Stomach smooth muscle (tissue), 2 donors: ENCODE measurements at regions not wholly inside any gene's neighbourhood (a gene's known extent, or its start where the extent isn't known, plus 50 kb on each side); places are given as distances from the start of the nearest gene placed in this dataset.

Experiments used
- H3K27ac ChIP-seq: one replicate; pipeline ENCODE4 v1.7.0; 2013; ENCODE audit warnings: mild to moderate bottlenecking, low read length, inconsistent platforms
- H3K27me3 ChIP-seq, 2 donors: one replicate each; pipeline ENCODE4 v1.7.0; 2013; ENCODE audit warnings: low read length in 2 of 2; ENCODE audit not compliant: insufficient read depth in 2 of 2, control insufficient read depth in 1 of 2
- H3K36me3 ChIP-seq, 2 donors: one replicate each; pipeline ENCODE4 v1.7.0; 2013; ENCODE audit warnings: low read length in 2 of 2; ENCODE audit not compliant: control insufficient read depth in 2 of 2, insufficient read depth in 2 of 2
- H3K4me1 ChIP-seq: one replicate; pipeline ENCODE4 v1.7.0; 2013; ENCODE audit warnings: low read length; ENCODE audit not compliant: control insufficient read depth, insufficient read depth
- H3K4me3 ChIP-seq, 2 donors: one replicate each; pipeline ENCODE4 v1.7.0; 2013; ENCODE audit warnings: low read length in 2 of 2
- H3K9ac ChIP-seq, 2 donors: one replicate each; pipeline ENCODE4 v1.7.0; 2013; ENCODE audit warnings: low read length in 2 of 2, mild to moderate bottlenecking in 1 of 2
- H3K9me3 ChIP-seq, 2 donors: one replicate each; pipeline ENCODE4 v1.7.0; 2013; ENCODE audit warnings: low read length in 2 of 2; ENCODE audit not compliant: control insufficient read depth in 2 of 2
- donor health status: healthy.
- donor health status: Pancreatic carcinoma.

GRCh38 chr5:8765886-8766285, 780.0 kb downstream of the SEMA5A start:
- no peak overlapping the region for H3K9ac ChIP-seq
- no peak overlapping the region for H3K27ac ChIP-seq

DNA sequence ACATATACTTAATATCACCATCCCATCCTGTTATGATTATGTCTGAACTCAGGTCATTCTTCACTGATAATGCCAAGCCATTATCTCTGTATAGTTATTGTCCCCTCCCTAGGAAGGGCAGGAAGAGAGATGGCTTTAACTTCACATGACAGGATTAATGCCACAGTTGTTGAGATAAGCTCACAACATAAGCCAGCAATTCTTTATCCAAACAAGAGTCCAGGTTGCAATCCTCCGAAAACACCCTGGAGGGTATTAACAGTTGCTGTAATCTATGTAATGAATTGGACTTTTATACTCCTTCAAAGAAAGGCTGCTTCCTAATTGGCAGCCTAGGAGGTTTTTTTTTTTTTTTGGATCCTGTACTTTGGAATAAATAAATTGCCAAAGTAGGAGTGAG, 779.4 kb downstream of the SEMA5A start:
- no peaks in the 10 kb centered on the region for H3K4me1 ChIP-seq
- no peak overlapping the region for H3K4me3 ChIP-seq
- no peaks in the 10 kb centered on the region for H3K27me3 ChIP-seq
- H3K36me3 ChIP-seq = no peaks in the 10 kb centered on the region
- no peak overlapping the region for H3K27ac ChIP-seq
- no peaks in the 10 kb centered on the region for H3K9me3 ChIP-seq
- no peak overlapping the region for H3K9ac ChIP-seq

More at GRCh38 chr5:8765886-8766285, 780.0 kb downstream of the SEMA5A start:
- H3K27me3 ChIP-seq = no peaks in the 10 kb centered on the region
- H3K9me3 ChIP-seq = no peaks in the 10 kb centered on the region
- H3K36me3 ChIP-seq = no peaks in the 10 kb centered on the region
- no peak overlapping the region for H3K4me3 ChIP-seq
- H3K4me1 ChIP-seq = no peaks in the 10 kb centered on the region

DNA sequence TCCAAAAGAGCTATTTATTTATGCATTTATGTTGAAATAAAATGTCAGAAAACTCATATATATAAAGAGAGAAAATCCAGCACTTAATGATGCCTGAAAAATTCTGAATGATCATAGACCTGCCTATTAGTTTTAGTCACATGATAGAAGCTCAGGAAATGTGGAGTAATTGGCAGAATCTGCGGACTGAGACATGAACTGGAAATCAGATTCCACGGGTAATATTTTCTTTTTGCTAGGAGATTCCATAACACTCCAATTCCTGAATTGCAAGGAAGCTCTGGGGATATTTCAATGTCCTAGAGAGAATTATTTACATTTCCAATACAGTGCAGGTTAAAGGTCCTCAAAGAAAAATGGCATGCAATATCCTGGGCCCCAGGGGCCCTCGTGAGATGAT, 778.8 kb downstream of the SEMA5A start:
- H3K4me1 ChIP-seq = no peaks in the 10 kb centered on the region
- no peaks in the 10 kb centered on the region for H3K27me3 ChIP-seq
- no peak overlapping the region for H3K27ac ChIP-seq
- H3K4me3 ChIP-seq = no peak overlapping the region
- no peak overlapping the region for H3K9ac ChIP-seq
- H3K36me3 ChIP-seq = no peaks in the 10 kb centered on the region
- no peaks in the 10 kb centered on the region for H3K9me3 ChIP-seq

- no peak overlapping the region for H3K27ac ChIP-seq
- H3K36me3 ChIP-seq = no peaks in the 10 kb centered on the region
Observed at GRCh38 chr5:8767746-8768145, 778.1 kb downstream of the SEMA5A start.

GRCh38 chr5:8769631-8770030, 776.2 kb downstream of the SEMA5A start:
- no peak overlapping the region for H3K9ac ChIP-seq
- no peak overlapping the region for H3K4me3 ChIP-seq
- no peaks in the 10 kb centered on the region for H3K36me3 ChIP-seq
- H3K27me3 ChIP-seq = no peaks in the 10 kb centered on the region
- no peaks in the 10 kb centered on the region for H3K4me1 ChIP-seq
- no peaks in the 10 kb centered on the region for H3K9me3 ChIP-seq
- H3K27ac ChIP-seq = no peak overlapping the region

More at GRCh38 chr5:8767746-8768145, 778.1 kb downstream of the SEMA5A start:
- Histone ChIP-seq H3K9me3 (no peaks in the 10 kb centered on the region), H3K4me3 (no peak overlapping the region), H3K4me1 (no peaks in the 10 kb centered on the region), H3K9ac (no peak overlapping the region), H3K27me3 (no peaks in the 10 kb centered on the region)

DNA sequence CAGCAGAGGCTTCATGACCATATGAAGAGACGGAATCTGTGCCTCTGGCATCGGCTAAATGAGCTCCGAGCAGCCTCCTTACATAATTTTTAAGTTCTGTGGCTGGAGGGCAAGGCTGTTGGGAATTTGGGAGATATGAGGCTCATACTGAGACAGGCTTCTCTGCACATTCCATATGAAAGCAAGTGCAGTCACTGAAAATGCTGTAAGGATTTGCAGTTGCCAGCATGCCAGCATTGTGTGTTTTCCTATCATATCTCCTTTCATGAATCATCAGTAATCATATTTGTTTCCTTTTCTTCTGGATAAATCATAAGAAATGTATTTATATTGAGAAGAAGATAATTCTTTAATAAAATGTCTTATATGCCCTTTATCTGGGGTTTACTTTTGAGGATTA, 775.4 kb downstream of the SEMA5A start:
- Histone ChIP-seq H3K27ac (no peak overlapping the region), H3K27me3 (no peaks in the 10 kb centered on the region), H3K36me3 (no peaks in the 10 kb centered on the region), H3K4me3 (no peak overlapping the region), H3K4me1 (no peaks in the 10 kb centered on the region), H3K9ac (no peak overlapping the region), H3K9me3 (no peaks in the 10 kb centered on the region)

DNA sequence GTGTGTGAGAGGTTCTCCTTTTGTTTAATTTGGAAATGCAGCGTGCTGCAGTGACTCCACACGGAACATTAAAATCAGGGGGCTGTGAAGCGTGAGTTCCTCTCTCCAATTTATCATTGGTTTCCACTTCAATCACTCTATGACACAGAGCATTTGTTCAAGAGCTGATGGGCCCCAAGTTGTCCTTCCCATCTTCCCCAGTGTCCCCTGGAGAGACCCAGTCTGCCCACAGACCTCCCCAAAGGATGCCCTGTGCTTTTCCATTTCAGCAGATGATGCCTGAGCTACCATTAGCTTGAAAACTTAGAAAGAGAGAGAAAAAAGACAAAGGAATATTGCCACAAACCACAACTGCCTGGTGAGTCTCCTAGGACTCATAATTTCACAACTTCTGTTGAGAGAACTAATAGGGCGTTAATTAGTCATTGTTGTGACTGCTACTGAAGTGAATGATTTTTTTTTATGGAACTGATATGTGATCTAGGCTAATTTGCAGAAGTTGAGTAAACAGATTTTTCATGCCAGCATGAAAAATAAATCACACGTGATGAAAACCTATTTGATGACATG, 772.7 kb downstream of the SEMA5A start:
- H3K4me1 ChIP-seq = no peaks in the 10 kb centered on the region

GRCh38 chr5:8784692-8785091, 761.2 kb downstream of the SEMA5A start:
- H3K9me3 ChIP-seq = peaks cover 0 to 2% of the 10 kb centered on the region in 2 donors
- no peaks in the 10 kb centered on the region for H3K27me3 ChIP-seq
- H3K9ac ChIP-seq = no peak overlapping the region
- no peak overlapping the region for H3K4me3 ChIP-seq
- H3K27ac ChIP-seq = no peak overlapping the region
- H3K4me1 ChIP-seq = no peaks in the 10 kb centered on the region
- H3K36me3 ChIP-seq = no peaks in the 10 kb centered on the region

More for the DNA sequence above, 772.7 kb downstream of the SEMA5A start:
- H3K27ac ChIP-seq = no peak overlapping the region
- no peaks in the 10 kb centered on the region for H3K27me3 ChIP-seq
- no peaks in the 10 kb centered on the region for H3K36me3 ChIP-seq
- H3K9ac ChIP-seq = no peak overlapping the region
- no peak overlapping the region for H3K4me3 ChIP-seq
- H3K9me3 ChIP-seq = no peaks in the 10 kb centered on the region

- H3K9me3 ChIP-seq = peaks cover 0 to 2% of the 10 kb centered on the region in 2 donors
- H3K27me3 ChIP-seq = no peaks in the 10 kb centered on the region
- H3K27ac ChIP-seq = no peak overlapping the region
- H3K4me3 ChIP-seq = no peak overlapping the region
- H3K36me3 ChIP-seq = no peaks in the 10 kb centered on the region
- no peaks in the 10 kb centered on the region for H3K4me1 ChIP-seq
- no peak overlapping the region for H3K9ac ChIP-seq
Observed at GRCh38 chr5:8788246-8788645, 757.6 kb downstream of the SEMA5A start.

DNA sequence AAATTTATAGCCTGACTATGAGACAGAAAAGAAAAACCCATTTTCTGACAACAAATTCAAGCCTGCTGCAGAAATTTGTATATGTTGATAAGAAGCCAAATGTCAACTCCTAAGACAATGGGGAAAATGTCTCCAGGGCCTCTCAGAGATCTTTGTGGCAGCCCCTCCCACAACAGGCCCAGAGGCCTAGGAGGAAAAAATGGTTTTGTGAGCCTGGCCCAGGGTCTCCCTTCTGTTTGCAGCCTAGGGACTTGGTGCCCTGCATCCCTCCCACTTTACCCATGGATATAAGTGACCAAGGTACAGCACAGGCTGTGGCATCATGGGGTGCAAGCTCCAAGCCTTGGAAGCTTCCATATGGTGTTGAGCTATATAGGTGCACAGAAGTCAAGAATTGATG, 740.2 kb downstream of the SEMA5A start:
- Histone ChIP-seq H3K9ac (no peak overlapping the region), H3K27me3 (no peaks in the 10 kb centered on the region), H3K27ac (no peak overlapping the region), H3K36me3 (no peaks in the 10 kb centered on the region), H3K4me1 (no peaks in the 10 kb centered on the region), H3K4me3 (no peak overlapping the region), H3K9me3 (no peaks in the 10 kb centered on the region)

DNA sequence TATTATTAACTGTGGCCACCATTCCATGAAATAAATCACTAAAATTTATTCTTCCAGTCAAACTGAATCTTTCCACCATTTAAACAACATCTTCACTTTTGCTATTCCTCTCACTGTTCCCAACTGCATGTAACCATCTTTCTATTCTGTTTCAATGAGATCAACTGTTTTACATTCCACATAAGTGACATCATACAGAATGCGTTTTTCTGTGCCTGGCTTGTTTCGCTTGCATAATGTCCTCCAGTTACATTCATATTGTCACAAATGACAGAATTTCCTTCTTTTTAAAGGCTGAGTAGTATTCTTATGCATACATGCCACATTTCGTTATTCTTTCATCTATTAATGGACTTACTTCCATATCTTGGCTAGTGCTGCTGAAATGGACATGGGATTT, 738.2 kb downstream of the SEMA5A start:
- Histone ChIP-seq H3K27ac (no peak overlapping the region), H3K27me3 (no peaks in the 10 kb centered on the region), H3K4me3 (no peak overlapping the region), H3K9ac (no peak overlapping the region), H3K9me3 (no peaks in the 10 kb centered on the region), H3K36me3 (no peaks in the 10 kb centered on the region), H3K4me1 (no peaks in the 10 kb centered on the region)
